Immature natural killer cell (primary cell): ENCODE measurements at regions not wholly inside any gene's neighbourhood (a gene's known extent, or its start where the extent isn't known, plus 50 kb on each side); places are given as distances from the start of the nearest gene placed in this dataset.

Experiments used
- DNase-seq, 3 donors: peaks; one replicate each; pipeline ENCODE4 v3.0.0; 2022; ENCODE audit warnings: mixed read lengths in 1 of 3
- H3K27ac Mint-ChIP-seq, 6 donors: one replicate each; pipeline ENCODE4 v1.8.0; 2020; ENCODE audit warnings: mixed read lengths in 6 of 6, mild to moderate bottlenecking in 5 of 6, inconsistent platforms in 4 of 6, moderate library complexity in 3 of 6
- H3K27me3 Mint-ChIP-seq, 3 donors: one replicate each; pipeline ENCODE4 v1.8.0; 2020 to 2021; ENCODE audit warnings: low read depth in 3 of 3, mild to moderate bottlenecking in 3 of 3, mixed read lengths in 3 of 3, moderate library complexity in 3 of 3, inconsistent platforms in 1 of 3
- H3K36me3 Mint-ChIP-seq, 3 donors: one replicate each; pipeline ENCODE4 v1.8.0; 2020; ENCODE audit warnings: mixed read lengths in 3 of 3, inconsistent platforms in 2 of 3, mild to moderate bottlenecking in 2 of 3
- H3K4me1 Mint-ChIP-seq, 2 donors: one replicate each; pipeline ENCODE4 v1.8.0; 2020; ENCODE audit warnings: inconsistent platforms in 2 of 2, mild to moderate bottlenecking in 2 of 2, mixed read lengths in 2 of 2, moderate library complexity in 1 of 2
- H3K4me3 Mint-ChIP-seq, 5 donors: one replicate each; pipeline ENCODE4 v1.8.0; 2020; ENCODE audit warnings: mild to moderate bottlenecking in 5 of 5, mixed read lengths in 5 of 5, inconsistent platforms in 3 of 5, moderate library complexity in 3 of 5
- H3K9me3 Mint-ChIP-seq, 6 donors: one replicate each; pipeline ENCODE4 v1.8.0; 2020; ENCODE audit warnings: mild to moderate bottlenecking in 6 of 6, mixed read lengths in 6 of 6, inconsistent platforms in 4 of 6, moderate library complexity in 3 of 6

DNA sequence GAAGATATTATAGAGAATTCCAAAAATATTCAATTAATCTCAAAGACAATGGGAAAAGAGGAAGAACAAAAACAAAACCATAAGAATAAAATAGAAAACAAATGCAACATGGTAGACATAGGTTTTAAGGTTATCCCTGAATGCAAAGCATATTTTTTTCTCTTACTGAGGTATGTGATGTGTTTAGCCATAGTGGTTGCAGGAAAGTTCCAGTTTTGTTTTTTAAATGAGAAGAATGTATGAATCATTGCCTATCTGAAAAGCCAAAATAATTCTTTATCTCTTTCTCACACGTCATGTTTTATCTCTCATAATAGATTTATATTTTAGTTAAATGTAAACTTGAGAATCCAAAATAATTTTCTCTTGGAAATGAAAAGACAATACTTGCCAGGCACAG, 2591.7 kb upstream of the PCDH20 start:
- Mint-ChIP-seq H3K4me3 (no peak overlapping the region), H3K4me1 (no peaks in the 10 kb centered on the region), H3K9me3 (peaks cover 2 to 39% (median 12%) of the 10 kb centered on the region in 6 donors), H3K27ac (no peak overlapping the region), H3K36me3 (no peaks in the 10 kb centered on the region), H3K27me3 (peaks cover 0 to 4% (median 0%) of the 10 kb centered on the region in 3 donors)
- no peak for DNase-seq

DNA sequence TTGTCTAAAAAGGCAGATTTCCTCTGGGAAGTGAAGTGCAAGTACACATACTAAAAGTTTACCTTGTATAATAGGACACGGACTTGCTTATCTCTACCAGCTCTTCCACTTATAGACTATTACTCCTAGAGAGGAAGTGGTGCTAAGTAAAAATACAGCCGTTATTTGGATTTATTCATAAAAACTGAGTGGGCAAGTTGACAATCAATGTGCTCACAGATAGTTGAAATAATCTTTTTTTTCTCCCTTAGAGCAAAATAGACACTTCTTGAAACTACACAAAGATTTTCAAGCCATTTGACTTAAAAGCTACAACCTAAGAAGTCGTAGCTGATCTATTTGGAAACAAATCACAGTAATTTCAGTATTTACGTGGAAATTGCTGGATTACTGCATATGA, 2584.7 kb upstream of the PCDH20 start:
- Mint-ChIP-seq H3K9me3 (peaks cover 0 to 47% (median 17%) of the 10 kb centered on the region in 6 donors), H3K4me3 (no peak overlapping the region), H3K4me1 (no peaks in the 10 kb centered on the region), H3K27ac (no peak overlapping the region), H3K27me3 (peaks cover 0 to 5% (median 0%) of the 10 kb centered on the region in 3 donors), H3K36me3 (no peaks in the 10 kb centered on the region)
- DNase-seq, result no peak

DNA sequence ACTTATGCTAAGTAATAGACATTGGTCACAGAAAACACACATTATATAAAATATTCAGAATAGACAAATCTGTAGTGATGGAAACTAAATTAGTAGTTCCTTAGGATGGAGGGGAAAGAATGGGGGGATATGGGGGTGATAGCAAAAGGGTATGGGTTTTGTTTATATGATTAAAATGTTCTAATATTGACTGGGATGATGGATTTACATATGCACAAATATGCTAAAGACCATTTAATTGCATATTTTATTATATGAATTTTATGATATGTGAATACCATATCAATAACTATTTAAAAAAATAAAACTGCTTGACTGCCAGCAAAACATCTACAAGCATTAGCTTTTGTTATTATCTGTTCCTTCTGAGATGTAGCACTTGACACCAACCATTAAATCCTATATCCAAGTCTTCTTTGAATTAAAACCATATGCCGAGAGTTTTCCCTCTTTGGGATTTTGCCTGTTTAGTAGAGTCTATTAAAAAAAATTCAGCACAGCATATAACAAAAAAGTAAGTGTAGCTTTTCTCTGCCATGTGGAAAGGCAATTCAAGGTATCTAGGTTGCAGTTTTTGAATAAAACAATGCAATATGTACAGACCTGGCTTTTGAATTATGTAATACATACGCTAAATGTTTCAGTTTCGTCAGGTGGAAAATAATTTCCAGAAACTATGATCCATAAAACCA, 2584.1 kb upstream of the PCDH20 start:
- no peak for DNase-seq
- Mint-ChIP-seq H3K4me3 (no peak overlapping the region), H3K27ac (no peak overlapping the region), H3K36me3 (no peaks in the 10 kb centered on the region), H3K27me3 (peaks cover 0 to 1% (median 0%) of the 10 kb centered on the region in 3 donors), H3K4me1 (no peaks in the 10 kb centered on the region), H3K9me3 (peaks cover 0 to 42% (median 15%) of the 10 kb centered on the region in 6 donors)

DNA sequence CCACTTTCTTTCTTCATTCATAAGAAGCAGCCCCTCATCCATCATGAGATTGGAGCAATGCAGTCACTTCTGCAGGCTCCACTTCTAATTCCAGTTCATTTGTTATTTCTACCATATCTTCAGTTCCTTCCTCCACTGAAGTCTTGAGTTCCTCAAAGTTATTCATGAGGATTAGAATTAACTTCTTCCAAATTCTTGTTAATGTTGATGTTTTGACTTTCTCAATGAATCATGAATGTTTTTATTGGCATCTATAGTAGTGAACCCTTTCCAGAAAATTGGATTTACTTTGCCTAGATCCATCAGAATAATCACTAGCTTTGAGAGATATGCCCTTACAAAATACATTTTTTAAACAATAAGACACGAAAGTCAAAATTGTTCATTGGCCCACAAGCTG, 2567.7 kb upstream of the PCDH20 start:
- Mint-ChIP-seq H3K36me3 (no peaks in the 10 kb centered on the region), H3K9me3 (peaks cover 0 to 49% (median 10%) of the 10 kb centered on the region in 6 donors), H3K4me1 (no peaks in the 10 kb centered on the region), H3K27ac (no peak overlapping the region), H3K4me3 (no peak overlapping the region), H3K27me3 (peaks cover 0 to 2% (median 0%) of the 10 kb centered on the region in 3 donors)
- no peak for DNase-seq

DNA sequence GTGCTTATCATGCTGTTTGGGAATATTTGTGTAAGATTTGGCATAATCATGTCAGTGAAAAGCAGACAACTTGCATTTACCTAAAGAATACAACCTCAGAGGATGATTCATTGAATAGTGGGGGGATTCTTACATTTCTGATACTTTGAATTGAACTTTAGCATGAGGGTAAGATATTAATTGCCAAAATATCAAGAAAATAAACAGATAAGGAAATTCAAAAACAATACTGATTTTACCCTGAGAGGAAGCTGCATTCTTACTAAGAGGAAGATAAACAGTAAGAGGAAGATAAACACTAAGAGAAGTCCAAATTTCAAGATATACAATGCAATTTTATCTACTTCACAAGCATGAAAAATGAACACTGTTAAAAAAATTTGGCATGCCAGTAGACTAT, 2564.3 kb upstream of the PCDH20 start:
- Mint-ChIP-seq H3K4me1 (no peaks in the 10 kb centered on the region), H3K27ac (no peak overlapping the region), H3K9me3 (peaks cover 0 to 60% (median 17%) of the 10 kb centered on the region in 6 donors), H3K4me3 (no peak overlapping the region), H3K27me3 (peaks cover 0 to 2% (median 0%) of the 10 kb centered on the region in 3 donors), H3K36me3 (no peaks in the 10 kb centered on the region)
- DNase-seq, result no peak

DNA sequence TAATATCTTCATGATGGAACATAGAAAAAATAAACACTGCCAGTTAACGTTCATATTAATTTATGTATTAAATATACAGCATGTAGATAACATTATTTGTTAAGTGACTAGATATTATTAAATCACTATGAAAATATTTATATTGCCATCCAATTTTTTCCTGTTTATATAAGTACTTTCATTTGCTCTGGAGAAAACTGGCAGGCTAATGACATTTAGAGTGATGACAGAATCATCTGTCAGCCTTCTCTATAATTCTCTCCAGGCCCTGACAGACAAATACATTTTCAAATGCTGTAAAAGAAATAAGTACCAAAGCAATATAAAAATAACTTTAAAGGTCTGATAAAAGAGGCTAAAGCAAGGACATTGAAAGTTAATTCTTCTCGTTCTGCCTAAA, 2556.7 kb upstream of the PCDH20 start:
- Mint-ChIP-seq H3K27me3 (no peaks in the 10 kb centered on the region), H3K36me3 (no peaks in the 10 kb centered on the region)

DNA sequence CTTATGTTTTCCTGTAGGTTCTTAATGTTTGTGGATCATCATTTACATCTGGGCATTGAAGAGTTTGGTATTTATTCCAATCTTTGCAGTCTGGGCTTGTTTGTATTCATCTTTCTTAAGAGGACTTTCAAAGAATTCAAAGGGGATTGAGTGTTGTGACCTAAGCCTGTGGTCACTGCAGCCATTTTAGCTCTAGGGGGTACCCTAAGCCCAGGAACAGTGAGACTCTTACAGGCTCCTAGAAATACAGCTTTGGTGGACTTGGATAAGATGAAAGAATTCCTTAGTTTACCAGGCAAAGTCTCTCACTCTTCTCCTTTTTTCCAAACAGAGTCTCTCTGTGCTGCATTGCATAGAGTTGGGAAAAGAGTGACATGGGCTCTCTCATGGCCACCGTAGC, 2539.0 kb upstream of the PCDH20 start:
- Mint-ChIP-seq H3K36me3 (no peaks in the 10 kb centered on the region), H3K27ac (no peak overlapping the region), H3K4me1 (no peaks in the 10 kb centered on the region), H3K9me3 (peaks cover 3 to 46% (median 18%) of the 10 kb centered on the region in 6 donors), H3K4me3 (no peak overlapping the region), H3K27me3 (peaks cover 0 to 2% (median 1%) of the 10 kb centered on the region in 3 donors)
- DNase-seq, result no peak

More for the DNA sequence above, 2556.7 kb upstream of the PCDH20 start:
- no peak for DNase-seq
- Mint-ChIP-seq H3K9me3 (peaks cover 4 to 54% (median 18%) of the 10 kb centered on the region in 6 donors), H3K4me3 (no peak overlapping the region), H3K4me1 (no peaks in the 10 kb centered on the region), H3K27ac (no peak overlapping the region)

DNA sequence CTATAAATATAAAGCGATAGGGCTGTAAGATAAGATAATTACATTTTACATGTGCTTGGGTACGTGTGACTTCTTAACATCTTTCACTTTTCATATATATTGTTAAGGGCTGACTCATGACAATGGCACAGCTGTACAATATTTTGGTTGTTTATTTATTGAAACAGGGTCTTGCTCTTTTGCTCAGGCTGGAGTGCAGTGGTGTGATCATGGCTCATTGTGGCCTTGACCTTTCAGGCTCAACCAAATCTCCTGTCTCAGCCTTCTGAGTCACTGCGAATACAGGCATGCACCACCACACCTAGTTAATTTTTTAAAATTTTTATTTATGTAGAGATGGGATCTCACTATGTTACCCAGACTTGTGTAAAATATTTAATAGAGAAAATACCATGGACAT, 2532.4 kb upstream of the PCDH20 start:
- no peaks in the 10 kb centered on the region for H3K4me1 Mint-ChIP-seq
- H3K27me3 Mint-ChIP-seq, result peaks cover 0 to 3% (median 0%) of the 10 kb centered on the region in 3 donors
- no peak overlapping the region for H3K27ac Mint-ChIP-seq
- no peak for DNase-seq
- H3K9me3 Mint-ChIP-seq, result peaks cover 0 to 45% (median 10%) of the 10 kb centered on the region in 6 donors
- no peak overlapping the region for H3K4me3 Mint-ChIP-seq
- H3K36me3 Mint-ChIP-seq, result no peaks in the 10 kb centered on the region

DNA sequence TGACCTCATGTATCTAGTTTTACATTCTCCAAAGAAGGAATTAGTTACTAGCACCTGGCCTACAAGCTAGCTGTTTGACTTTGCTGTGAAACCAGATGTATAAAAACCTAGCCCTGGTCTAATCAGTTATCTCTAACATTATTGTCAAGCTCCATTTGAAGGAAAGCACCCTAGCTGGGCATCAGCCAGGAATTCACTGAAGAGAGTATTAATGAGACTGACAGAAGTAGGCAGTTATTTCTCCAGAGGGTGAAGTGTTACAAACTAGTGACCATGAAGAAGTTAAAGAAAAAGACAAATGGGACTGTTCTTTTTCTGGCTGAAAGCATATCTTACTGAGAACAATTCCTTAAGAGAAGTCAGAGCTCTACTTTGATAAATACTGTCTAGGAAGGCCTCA, 2529.3 kb upstream of the PCDH20 start:
- Mint-ChIP-seq H3K27me3 (peaks cover 0 to 1% (median 0%) of the 10 kb centered on the region in 3 donors), H3K4me1 (no peaks in the 10 kb centered on the region), H3K9me3 (peaks cover 0 to 34% (median 11%) of the 10 kb centered on the region in 6 donors), H3K4me3 (no peak overlapping the region), H3K27ac (no peak overlapping the region), H3K36me3 (peaks cover 0 to 4% (median 0%) of the 10 kb centered on the region in 3 donors)
- DNase-seq, result no peak

DNA sequence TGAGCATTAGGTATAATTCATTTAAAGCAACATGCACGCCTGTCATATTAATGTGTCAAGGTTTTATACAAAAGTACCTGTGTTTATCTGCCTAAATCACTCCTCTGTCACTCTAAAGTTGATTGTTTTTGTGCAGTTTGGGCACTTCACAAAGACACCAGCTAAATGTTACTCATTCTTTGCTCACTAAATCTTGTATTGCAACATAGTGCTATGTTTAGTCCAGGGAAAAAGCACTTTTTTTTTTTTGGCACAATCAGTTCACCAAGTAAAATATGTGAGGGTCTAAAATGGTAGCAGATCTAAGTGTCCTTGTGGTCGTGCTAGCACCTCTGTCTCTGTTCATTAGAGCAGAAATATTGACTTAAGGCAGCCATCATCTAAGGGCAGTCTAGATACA, 2526.7 kb upstream of the PCDH20 start:
- DNase-seq, result no peak
- H3K9me3 Mint-ChIP-seq, result peaks cover 2 to 33% (median 13%) of the 10 kb centered on the region in 6 donors
- H3K4me3 Mint-ChIP-seq, result no peak overlapping the region
- H3K27me3 Mint-ChIP-seq, result no peaks in the 10 kb centered on the region
- H3K27ac Mint-ChIP-seq, result no peak overlapping the region
- H3K36me3 Mint-ChIP-seq, result peaks cover 0 to 4% (median 0%) of the 10 kb centered on the region in 3 donors
- no peaks in the 10 kb centered on the region for H3K4me1 Mint-ChIP-seq

DNA sequence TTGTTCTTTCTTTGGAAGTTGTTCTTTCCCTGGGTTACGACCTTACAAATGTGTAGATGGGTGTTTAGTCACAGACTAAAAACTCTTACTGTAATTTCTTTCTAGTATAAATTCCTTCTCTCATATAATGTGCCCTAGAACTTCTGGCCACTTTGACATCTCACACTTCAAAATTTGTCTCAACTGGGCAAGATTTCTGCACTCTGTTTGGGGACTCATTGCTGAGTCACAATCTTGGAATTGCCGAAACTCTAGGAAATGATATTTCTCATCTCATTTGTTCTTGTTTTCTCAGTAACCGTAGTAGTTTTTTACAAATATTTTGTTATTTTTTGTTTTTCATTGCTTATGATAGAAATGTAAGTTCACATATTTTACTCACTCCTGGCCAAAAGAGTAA, 2523.2 kb upstream of the PCDH20 start:
- H3K36me3 Mint-ChIP-seq, result peaks cover 0 to 9% (median 0%) of the 10 kb centered on the region in 3 donors
- peaks cover 0 to 2% (median 0%) of the 10 kb centered on the region in 3 donors for H3K27me3 Mint-ChIP-seq
- H3K4me1 Mint-ChIP-seq, result no peaks in the 10 kb centered on the region
- no peak overlapping the region for H3K4me3 Mint-ChIP-seq
- peaks cover 4 to 49% (median 29%) of the 10 kb centered on the region in 6 donors for H3K9me3 Mint-ChIP-seq
- H3K27ac Mint-ChIP-seq, result no peak overlapping the region
- DNase-seq, result no peak

DNA sequence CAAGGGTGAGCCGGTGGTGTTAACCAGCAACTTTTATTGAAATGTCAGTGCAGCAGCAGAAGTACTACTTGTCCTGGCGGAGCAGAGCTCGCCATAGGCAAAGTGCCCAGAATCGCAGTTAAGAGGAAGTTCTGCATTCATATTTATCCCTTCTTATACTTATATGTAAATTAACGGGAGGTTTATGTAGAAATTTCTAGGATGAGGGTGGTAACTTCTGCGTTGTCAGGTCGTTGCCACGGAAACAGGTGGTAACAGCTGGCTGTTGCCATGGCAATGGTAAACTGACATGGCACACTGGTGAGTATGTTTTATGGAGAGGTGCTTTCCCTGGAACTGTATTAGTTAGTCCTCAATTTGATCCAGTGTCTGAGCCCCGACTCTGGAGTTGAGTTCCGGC, 2494.9 kb upstream of the PCDH20 start:
- Mint-ChIP-seq H3K4me3 (no peak overlapping the region), H3K9me3 (peaks cover 6 to 43% (median 11%) of the 10 kb centered on the region in 6 donors), H3K27me3 (no peaks in the 10 kb centered on the region), H3K4me1 (no peaks in the 10 kb centered on the region), H3K36me3 (no peaks in the 10 kb centered on the region), H3K27ac (no peak overlapping the region)
- DNase-seq, result no peak

DNA sequence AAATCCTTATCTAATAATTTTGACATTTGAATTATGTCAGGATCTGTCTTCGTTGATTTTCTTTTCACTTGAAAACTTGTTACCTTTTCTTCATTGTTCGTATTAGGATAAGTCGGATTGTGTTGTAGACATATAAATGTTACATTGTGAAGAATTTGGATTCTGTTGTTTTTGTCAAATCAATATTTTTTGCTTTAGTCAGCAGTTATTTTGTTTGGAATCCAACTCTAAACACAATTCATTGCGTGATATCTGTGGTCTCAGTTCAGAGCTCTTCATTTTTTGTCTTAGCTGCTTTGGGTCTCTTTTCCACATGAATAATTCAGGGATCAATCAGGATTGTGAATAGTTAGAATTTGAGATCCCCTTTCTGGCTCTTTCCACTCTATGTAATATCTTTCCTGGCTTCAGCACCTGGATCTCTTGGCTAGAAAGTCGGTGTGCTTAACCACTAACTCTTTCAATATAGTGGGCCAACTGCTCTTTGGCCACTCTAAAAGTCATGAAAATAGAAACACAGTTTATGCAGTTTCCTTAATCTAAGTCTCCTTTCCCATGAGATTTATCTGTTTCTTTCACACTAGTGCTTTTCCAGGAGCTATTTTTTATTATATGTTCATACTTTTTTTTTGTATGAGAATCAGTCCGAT, 2494.2 kb upstream of the PCDH20 start:
- Mint-ChIP-seq H3K4me1 (no peaks in the 10 kb centered on the region), H3K36me3 (no peaks in the 10 kb centered on the region), H3K4me3 (no peak overlapping the region), H3K27ac (no peak overlapping the region), H3K9me3 (peaks cover 5 to 37% (median 11%) of the 10 kb centered on the region in 6 donors), H3K27me3 (no peaks in the 10 kb centered on the region)
- DNase-seq, result no peak

DNA sequence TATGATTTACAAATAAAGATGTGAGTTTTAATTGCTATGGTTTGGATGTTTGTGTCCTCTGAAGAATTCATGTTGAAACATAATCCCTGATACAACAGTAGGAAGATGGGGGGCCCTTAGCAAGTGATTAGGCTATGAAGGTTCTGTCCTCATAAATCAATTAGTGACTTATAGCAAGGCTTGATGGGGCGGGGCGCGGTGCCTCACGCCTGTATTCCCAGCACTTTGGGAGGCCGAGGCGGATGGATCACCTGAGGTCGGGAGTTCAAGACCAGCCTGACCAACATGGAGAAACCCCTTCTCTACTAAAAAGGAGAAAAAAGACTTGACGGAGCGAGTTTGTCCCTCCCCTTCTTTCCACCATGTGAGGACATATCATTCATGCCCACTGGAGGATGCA, 2486.5 kb upstream of the PCDH20 start:
- DNase-seq, result no peak
- Mint-ChIP-seq H3K4me1 (no peaks in the 10 kb centered on the region), H3K36me3 (no peaks in the 10 kb centered on the region), H3K27ac (no peak overlapping the region), H3K9me3 (peaks cover 10 to 22% (median 16%) of the 10 kb centered on the region in 6 donors), H3K27me3 (no peaks in the 10 kb centered on the region), H3K4me3 (no peak overlapping the region)
